ENCODE measurements at regions not wholly inside any gene's neighbourhood (a gene's known extent, or its start where the extent isn't known, plus 50 kb on each side); places are given as distances from the start of the nearest gene placed in this dataset.

DNA sequence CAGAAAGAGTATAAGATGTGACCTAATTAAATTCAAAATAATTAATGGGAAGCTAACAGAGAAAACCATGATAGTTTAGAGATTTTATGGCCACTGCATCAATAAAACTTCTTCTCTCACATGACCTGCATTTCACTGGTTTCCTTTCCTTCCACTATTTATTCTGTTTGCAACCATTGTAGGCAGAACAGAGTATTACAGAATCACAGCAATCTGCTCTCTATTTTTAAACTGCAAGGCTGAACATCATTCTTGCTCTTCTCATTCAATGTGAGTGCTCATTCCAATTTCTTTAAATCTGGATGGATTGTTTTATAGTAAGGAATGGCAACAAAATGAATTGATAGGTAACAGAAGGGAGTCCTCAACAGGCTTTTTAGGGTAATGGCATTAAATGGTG is 715.5 kb upstream of the RAB6C start:
- TF ChIP-seq, protein P1, sequence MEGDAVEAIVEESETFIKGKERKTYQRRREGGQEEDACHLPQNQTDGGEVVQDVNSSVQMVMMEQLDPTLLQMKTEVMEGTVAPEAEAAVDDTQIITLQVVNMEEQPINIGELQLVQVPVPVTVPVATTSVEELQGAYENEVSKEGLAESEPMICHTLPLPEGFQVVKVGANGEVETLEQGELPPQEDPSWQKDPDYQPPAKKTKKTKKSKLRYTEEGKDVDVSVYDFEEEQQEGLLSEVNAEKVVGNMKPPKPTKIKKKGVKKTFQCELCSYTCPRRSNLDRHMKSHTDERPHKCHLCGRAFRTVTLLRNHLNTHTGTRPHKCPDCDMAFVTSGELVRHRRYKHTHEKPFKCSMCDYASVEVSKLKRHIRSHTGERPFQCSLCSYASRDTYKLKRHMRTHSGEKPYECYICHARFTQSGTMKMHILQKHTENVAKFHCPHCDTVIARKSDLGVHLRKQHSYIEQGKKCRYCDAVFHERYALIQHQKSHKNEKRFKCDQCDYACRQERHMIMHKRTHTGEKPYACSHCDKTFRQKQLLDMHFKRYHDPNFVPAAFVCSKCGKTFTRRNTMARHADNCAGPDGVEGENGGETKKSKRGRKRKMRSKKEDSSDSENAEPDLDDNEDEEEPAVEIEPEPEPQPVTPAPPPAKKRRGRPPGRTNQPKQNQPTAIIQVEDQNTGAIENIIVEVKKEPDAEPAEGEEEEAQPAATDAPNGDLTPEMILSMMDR (conservative IDR thresholded peaks at IDR 0.05): no peak
- no peak overlapping the region for H3K27ac ChIP-seq

DNA sequence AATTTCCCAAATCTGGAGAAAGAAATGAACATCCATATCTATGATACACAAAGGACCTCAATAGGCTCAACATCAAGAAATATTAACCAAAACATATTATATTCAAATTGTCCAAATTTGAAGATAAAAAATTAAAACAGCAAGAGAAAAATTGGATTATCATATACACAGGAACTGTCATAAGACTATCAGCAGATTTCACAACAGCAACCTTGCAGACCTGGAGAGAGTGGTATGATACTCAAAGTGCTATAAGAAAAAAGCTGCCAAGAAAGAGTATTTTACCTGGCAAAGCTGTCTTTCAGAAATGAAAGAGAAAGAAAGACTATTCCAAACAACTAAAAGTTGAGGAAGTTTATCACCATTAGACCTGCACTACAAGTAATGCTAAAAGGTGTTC is 711.9 kb upstream of the RAB6C start:
- no peak overlapping the region for H3K27ac ChIP-seq

DNA sequence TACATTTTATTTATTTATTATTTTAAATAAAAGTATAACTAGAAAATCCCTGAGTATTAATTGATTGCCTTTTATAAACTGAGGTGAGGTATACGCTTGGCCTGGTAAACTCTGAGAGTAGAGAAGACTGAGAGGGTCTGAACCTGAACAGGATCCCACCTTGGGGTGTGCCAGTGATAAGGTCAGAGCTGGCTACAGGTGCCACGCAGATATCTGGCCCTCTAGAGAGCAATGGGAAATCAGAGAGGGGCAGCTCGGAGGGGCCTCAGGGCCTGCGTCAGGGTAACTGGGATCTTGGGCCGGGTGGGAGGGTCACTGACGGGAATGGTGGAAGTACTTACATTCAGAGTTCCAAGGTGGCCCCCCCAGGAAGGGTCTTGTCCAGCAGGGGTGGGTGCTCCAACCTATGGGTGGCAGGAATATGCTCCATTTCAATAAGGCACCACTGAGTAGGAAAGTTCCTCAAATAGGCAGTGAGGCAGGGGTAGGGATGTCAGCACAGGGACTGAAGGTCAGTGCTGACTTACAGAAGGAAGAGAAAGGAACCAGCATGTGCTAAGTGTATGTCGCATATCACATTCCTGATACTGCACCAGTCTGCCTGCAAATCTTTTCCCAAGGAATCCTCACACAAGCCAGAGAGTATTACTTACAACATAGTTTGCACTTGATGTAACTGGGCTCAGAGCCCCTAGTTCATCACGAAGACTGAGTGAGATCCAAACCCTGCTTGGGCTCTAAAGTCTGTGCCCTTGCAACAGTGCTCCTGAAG is 706.0 kb upstream of the RAB6C start:
- TF ChIP-seq, protein P1 (conservative IDR thresholded peaks at IDR 0.05): no peak
- no peak overlapping the region for H3K27ac ChIP-seq

More for the DNA sequence above, 711.9 kb upstream of the RAB6C start:
- TF ChIP-seq, protein P1 (conservative IDR thresholded peaks at IDR 0.05): no peak

DNA sequence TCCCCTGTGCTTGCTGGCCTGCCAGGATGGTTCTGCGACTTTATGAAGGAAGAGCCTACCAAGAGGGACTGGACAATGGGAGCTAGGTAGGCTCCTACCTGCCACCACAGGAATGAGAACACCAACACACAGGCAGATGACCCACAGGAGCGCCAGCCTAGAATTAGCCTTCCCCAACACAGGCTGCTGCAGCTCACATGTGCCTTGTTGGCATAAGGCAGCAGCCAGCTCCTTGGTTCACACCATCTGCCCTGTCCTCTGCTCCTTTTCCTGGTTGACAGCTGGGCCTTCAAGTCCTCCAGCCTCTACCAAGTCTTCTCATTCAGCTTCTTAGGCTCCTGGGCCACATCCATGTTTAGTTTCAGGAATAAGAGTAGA is 705.4 kb upstream of the RAB6C start:
- H3K27ac ChIP-seq: no peak overlapping the region
- TF ChIP-seq, protein P1 (conservative IDR thresholded peaks at IDR 0.05): no peak

DNA sequence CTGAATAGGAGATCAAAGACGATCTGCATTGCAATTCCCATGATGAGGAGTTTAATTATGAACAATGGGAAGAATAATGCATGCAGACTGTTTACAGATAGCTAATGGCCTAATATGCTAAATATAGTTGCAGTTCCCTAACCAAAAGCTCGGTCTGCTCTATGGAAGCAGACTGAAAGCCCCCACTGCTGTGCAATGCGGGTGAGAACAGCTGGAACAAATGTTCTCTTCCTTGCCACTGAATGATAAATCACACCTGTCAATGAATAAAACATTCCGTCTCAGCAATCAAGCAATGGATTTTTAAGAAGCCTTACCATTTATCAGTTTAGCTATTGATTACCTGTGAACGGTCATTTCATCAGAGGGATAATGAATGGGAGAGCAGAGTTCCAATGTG is 704.5 kb upstream of the RAB6C start:
- TF ChIP-seq, protein P1 (conservative IDR thresholded peaks at IDR 0.05): no peak
- H3K27ac ChIP-seq: no peak overlapping the region

DNA sequence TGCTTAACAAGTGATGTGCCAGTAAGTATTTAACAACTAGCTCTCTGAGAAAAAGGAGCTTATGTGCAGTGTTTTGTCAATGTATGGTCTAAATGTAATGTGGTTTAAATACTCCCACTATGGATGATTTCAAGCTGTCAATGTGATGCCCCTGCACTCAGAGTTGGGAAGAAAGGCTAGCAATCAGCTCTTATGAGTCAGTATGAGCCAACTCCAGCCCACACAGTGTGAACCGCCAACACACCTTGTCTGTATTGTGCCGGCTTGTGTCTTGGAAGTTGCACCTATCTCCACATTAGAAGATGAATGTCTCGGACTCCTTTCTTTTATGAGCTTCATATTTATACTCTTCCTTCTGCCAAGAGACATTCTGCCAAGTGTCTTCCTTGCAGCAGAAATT is 703.8 kb upstream of the RAB6C start:
- TF ChIP-seq, protein P1 (conservative IDR thresholded peaks at IDR 0.05): no peak
- H3K27ac ChIP-seq: no peak overlapping the region

DNA sequence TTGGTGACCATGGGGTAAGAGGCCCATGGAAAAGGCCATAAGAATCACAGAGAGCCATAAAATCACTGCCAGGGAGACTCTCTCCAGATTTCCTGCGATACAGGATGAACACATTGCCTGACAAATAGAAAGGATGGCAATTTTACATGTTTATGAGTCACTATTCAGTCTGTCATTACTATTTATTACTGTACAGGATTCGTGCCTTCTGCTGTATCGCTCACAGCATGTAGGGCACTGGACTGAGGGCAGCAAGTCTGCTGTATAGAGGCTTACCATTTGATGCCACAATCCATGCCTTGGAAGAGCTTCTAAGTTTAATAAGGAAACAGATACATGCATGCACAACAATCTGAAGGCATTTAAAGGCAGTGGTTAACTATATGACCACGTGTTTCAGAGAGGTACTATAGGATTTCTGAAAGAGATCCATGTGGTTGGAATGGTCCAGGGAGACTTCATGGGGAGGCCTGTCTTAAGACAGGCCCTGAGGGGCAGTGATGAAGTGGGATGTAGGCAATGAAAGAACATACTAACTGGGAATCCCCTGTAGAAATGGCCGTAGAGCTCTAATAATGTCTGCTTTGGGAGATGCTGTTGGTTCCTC is 702.4 kb upstream of the RAB6C start:
- no peak overlapping the region for H3K27ac ChIP-seq
- TF ChIP-seq, protein P1 (conservative IDR thresholded peaks at IDR 0.05): no peak

Measured in VCaP (cell line).